CD4-positive, alpha-beta T cell treated with Interleukin-15 for 4 hours (primary cell): ENCODE measurements at regions not wholly inside any gene's neighbourhood (a gene's known extent, or its start where the extent isn't known, plus 50 kb on each side); places are given as distances from the start of the nearest gene placed in this dataset.

Experiments
- DNase-seq: peaks from one replicate; pipeline ENCODE4 v3.0.0-alpha.2; 2020; ENCODE audit warnings: low spot score

DNA sequence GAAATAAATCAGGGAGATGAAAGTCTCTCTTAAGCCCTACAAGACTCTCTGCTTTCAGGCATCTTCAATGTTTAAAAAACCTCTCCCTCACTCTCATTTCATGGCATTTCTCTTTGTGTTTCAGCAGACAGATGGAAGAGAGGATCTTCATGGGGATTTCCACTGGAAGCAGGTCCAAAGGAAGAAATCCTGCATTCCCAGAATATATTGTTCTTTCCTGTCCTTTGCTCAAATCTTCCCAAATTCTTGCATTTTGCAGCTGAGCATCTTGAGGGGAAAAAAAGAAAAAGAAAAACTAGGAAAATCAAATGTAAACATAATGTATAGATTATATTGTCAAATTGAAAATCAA lies 382.2 kb downstream of the ENC1 start:
- DNase-seq: no peak

DNA sequence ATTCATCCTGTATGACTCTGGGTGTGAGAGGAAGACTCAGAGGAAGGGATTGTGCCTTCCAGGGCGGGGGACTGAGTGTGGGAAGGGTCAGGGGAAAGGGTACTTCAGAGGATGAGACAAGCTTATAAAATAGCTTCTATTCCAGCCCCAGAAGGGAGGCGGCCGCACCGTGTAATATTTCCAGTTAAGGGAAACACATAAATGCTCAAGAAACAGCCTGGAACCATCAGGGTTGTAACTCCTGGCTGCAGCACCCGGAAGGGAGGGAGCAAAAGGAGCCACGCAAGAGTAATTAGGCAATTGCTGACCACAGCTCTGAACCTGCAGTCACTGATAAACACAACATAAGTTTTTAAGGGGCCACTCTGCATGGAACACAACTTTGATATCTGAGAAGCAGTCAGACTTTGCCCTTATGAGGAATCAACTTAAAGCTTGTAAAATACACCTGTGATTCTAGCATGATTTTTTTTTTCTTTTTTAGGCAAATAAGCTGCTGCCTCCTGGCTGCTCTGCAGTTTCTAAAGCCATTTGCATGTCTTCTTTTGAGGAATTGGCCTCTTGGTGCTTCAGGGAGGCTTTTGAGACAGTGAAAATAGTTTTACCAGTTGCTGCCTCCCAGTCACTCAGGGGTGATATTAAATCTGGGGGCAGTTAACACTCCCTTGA lies 382.7 kb downstream of the ENC1 start:
- DNase-seq: no peak

DNA sequence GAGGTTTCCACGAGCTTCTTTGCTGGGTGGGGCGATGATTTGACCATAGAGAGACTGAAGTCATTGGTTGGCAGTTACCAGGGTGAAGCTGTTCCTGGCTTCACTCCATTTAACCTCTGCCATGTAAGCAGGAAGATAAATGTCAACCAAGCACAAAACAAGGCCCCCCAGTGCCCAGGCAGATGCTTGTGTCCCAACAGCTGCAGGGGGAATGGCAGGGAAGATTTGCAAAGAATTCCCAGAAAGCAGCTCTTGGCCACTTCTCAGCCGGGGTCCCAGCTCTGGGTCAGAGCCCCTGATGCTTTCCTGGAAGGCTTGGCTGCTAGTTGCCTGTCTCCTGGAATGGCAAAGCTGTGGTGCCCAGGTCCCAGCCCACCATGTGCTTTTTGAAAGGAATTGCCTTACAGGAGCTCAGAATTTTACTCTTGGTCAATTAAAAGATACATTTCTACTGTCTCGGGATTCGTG lies 383.4 kb downstream of the ENC1 start:
- DNase-seq: no peak

DNA sequence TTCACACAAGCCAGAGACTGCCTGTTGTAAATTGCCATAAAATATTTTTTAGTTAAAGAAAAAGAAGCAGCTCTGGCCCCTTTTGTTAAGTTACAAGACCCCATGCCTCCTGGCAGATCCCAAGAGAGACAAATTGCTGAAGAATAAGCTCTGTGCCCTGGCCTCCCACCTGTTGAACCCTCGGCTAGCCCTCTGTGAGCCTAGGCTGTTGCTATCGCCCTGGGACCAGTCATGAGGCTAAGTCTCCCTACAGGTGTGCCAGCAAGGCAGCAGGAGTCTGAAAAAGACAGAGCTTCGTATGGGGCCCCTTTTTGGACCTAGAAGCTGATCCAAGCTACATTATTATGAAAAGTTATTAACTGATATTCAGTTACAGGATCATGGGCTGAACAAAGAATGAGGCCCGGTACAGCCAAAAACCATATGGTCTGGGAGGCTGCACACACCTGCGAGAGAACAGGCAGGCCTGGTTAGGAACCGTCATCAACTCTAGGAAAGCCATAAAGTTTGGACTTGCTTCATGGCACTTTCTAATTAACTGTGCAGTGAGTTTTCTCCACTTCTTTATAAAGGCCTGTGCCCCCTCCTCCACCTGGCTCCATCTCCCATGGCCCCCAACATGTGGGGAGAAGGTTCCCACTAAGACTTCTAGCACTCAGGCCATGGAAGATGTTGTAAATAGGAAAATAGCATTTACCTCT lies 384.7 kb downstream of the ENC1 start:
- DNase-seq: no peak

DNA sequence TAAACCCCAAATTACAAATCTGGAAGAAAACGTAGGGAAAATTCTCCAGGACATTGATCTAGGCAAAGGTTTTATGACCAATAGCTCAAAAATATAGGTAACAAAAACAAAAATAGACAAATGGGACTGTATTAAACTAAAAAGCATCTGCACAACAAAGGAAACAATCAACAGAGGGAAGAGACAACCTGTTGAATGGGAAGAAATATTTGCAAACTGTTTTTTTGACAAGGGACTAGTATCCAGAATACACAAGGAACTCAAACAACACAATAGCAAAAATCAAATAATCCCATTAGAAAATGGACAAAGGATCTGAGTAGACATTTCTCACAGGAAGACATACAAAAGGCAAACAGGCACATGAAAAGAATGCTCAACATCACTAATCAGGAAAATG lies 386.3 kb downstream of the ENC1 start:
- DNase-seq: no peak

DNA sequence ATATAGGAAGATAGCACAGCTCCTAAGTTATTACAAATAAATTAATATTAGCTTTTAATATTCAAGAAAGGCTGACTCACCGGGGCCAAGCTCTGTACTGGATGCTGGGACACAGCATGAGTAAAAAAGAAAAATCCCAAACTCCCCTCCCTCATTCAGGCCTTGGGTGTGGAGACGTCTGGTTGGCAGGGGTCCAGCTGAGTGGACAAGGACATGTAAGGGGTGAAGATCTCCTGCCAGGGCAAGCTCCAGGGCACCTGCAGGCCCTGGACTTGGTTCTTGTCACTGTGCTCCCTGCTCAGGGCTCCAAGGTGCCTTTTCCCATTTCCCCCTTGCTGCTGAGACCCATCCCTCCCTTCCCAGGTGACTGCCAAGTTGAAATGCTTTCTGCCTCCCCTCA lies 388.5 kb downstream of the ENC1 start:
- DNase-seq: no peak

DNA sequence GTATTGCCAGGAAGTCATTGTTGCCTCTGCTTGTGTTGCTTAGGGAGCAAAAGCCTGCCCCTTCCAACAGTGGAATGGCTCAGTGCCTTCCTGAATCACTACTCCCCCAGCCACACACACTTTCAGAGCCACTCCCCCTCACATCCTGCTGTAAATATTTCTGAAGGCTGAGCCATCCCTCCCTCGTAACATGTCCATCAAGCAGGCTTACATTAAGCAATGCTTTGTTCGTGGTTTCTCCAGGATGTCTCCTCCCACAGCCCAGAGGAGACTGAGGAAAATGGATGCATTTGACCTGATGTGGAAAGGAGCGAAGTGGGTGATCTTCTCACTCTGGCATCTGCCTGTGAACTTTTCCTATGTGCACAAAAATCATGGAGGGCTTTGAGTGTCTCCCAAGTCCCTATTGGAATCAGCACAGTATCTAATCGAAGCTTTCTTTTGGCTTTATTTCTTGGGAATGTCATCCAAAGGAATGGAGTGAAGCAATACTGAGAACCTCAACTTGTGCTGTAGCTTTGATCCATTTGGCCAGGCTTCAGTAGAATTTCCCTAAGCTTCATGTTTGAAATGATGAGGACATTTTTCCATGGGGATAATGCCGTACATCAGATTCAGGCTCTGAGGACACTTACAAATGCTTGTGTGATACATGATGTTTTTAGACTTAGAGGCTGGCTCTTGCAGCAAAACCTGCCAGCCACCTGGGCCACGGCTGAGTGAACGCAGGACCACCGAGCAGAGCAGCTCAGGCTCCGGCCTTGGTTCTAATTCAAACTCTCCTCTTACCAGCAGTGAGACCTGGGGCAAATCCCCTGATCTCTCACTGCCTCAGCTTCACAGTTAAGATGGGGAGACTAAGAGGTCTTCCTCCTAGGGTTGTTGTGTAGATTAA lies 389.1 kb downstream of the ENC1 start:
- DNase-seq: no peak

DNA sequence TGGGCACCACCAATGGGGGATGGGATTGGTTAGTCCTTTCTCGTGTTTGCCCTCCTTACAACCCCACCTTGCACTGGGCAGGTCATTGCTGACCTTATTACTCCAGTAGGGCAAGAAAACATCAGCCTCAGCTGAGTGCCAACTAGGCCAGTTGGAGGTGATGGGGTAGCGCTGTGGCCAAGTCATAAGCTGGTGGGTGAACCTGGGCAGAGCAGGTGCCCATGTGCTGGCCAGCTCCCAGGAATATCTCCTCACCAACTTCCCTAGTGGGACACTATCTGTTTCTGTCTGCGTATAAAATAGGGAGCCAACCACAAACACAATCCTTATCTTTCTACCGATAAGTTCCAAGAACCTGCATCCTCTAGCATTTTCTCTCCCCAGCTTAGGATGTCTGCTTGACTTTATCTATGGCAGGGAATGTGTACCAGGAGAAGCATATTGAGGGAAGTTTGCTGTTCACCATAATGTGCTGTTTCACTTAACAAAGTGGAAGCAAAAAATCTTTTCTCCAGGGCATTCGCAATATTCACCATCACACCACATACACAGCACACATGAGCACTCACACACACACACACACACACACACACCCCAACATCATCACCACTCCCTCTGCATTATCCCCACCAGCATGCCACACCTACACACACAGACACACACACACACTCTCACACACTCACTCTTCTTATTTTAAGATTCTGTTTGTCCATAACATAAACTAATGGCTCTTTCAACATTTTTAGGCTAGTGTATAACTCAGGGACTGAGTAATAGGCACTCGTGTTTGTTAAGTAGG lies 390.0 kb downstream of the ENC1 start:
- no peak for DNase-seq

DNA sequence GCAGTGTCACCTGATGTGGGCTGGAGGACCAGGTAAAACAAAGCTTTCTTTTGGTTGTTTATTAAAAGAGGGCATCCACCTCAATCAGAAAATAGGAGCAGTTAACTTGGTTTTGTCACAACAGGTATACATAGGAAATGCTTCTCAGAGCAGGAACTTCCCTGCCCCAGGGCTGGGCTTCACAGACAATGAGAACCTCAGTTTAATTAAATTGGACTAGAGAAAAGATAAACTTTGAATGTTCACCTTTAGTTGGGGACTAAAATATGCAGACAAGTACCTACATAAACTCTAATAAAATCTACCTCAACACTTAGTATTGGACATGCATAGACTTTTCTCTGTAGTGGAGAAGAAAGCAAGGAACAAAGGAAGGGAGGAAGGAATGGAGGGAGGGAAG lies 392.0 kb downstream of the ENC1 start:
- no peak for DNase-seq

DNA sequence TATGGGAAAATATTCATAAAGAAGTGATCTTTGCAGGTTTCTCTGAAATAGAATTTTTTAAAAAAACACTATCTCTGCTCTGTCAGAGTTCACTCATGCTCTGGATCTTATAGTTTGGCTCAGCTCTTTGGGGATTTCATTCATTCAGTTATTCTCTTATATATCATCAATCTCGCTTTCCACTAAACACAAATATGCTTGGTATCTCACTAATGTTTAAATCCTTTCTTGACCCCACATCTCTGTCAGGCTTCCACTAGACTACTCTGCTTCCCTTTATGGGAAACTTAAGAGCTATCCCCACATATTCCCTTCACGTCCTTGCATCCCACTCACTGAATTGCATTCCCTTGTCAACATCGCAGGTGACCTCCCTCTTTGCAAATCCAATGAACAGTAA lies 396.1 kb downstream of the ENC1 start:
- DNase-seq: no peak

DNA sequence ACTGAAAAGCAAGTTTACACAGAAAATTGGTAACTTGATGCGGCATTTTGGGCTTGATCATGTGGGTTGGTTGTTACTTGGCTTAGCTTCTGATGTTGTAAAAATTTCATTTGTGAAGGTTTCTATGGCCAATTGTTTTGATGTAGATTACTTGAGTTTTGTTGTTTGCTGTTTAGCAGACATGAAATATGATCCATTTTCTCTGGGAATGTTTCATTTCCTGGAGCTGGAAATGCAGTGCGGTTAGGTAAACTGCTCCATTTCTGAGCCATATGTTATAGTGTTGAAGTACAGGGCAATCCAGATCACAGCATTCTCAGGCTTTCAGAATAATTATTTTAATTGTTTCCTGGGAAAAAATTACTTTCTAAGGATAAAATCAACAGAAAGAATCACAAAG lies 396.9 kb downstream of the ENC1 start:
- no peak for DNase-seq

DNA sequence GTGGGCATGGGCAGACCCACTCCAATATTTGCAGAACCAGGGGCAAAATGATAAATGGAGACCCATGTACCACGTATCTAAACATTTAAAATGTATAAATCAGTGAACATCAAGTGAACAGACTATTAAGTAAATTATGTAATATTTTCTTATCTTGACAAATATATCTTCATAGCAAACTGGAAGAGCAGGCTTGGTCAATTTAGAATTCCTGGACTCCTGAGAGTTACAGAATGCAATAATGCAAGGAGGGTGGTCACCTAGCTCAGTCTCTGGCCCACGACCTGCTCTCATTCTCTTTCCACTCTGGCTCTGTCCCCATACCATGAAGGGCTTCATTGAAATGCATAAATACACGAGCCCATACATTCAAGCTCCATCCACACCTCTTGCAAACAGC lies 398.0 kb downstream of the ENC1 start:
- no peak for DNase-seq

DNA sequence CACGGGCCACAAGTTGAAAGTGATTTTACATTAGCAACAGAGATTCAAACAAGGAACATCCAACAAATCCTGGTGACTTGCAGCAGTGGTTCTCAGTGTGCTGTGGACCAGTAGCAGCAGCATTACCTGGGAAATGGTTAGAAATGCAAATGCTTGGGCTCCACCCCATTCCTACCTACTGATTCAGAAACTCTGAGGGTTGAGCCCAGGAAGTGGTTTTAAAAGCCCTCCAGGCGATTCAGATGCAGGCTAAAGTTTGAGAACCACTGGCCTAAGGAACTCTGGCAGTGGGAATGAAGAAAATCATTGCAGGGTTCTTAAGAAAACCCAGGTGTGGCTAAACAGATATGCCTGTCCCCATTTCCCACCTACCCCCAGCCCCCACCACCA lies 398.8 kb downstream of the ENC1 start:
- DNase-seq: no peak

DNA sequence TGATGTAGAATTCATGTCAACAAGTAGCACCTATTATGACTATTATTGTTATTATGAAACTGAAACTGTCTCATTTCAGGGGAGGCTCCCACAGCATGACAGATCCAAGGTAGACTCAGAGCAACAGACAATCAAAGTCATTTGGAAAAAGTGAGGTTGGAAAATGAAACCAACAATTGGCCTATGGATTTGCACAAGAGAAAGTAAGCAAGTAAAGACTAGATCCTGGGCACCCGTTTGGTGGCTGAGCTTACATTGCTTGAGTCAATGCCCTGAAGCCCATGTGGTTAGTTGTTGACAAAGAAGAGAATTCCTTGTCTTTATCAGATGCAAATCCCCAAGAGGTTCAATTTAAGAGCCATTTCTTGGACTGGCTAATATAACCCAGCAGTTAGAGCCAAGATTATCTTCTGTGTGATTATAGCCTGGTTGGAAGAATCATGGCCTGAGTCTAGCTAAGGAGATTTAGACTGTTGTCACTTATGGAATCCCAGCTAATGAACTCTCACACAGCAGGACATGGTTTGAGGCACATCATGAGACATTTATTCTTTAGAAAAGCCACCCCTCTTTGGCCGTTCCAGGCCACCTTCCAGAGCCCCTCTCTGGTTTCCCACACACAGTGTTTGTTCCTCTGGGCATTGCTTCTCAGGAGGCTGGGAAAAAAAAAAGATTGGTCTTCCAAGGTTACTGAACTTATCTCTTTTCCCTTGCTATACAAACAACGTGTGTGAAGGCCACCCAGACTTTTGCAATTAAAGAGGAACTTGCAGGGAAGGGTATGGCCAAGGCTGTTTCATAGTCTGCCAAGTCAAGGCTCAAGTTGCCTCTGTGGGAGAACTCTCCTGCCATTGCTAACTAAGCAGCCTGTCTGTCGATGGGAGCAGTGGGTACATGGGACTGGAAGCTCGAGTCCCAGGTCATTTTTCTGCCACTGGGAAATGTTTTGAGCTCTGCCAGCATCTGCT lies 399.5 kb downstream of the ENC1 start:
- DNase-seq: no peak

DNA sequence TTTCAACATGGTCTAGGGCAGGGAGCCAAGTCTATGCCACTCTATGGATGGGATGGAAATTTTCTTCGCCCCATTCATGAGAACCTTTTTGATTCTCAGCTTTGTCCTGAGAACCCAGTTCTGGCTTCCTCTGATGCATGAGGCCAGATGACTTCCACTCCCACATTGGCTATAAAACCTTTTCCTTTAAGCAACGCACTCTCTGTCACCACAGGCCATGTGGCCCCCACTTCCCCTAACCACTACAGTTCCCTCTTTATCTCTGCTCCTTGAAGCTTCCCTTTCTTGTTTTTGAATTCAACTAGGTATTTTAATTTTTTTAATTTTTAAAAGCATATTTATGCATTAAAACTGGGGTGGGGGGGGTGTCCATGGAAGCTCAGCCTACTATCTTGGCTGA lies 401.3 kb downstream of the ENC1 start:
- no peak for DNase-seq

DNA sequence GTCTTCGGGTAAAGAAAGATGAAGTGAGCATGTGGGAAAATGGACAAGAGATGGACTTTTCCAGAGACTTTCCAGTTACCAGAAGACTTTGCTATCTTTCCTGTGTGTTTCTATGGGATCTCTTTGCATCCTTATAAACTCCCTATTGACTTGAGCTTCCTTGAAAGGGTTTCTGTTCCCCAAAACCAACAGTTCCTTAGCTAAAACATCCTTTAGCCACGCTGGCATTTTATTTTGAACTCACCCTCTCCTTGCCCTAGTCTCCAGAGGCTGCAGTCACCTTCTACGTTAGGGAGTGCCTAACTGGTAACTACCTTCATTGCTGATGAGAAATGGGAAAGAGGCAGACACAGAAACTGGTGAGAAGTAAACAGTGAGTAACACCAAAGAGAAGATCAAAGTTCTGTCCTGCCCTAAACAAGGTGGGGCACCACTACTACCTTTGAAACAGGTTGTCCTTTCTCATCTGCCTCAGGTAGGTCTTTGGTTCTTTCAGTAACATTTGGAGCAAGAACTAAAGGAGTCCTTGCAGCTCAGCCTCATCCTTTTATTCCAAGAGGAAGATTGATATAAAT lies 402.9 kb downstream of the ENC1 start:
- no peak for DNase-seq

DNA sequence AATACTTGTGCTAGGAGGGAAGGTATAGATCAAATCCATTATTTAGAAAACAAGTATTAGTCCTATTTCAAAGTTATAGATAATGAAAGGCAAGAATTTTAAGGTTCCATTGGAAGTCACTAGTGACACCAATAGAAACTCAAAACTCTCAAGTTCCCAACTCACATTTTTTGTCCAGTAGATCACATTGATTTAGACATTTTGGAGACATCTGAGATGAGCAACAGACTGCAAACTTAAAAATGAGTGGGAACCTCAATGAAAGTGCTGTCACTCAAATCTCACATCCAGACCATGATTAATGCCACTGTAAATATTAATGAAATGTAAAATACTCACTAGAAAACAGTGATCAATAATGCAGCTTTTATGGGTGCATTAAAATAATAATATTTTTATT lies 405.0 kb downstream of the ENC1 start:
- no peak for DNase-seq

DNA sequence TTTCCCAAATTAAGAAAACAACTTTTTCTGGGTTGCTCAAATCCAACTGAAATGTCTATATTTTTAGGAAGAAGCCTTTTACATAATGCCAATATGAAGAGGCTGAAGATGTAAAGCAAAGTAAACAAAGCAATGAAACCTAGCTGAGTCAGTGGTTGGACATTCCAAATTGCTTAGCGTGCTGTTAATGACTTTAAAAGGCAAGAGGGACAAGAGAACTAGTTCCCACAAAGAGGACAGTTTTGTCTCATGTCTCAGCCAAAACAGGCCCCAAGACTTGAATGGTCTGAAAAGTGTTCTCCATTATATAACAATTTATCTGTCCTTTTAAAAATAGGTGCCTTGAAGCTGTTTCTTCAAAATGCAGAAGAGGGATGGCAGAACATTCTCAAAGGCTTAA lies 407.0 kb downstream of the ENC1 start:
- DNase-seq: no peak

DNA sequence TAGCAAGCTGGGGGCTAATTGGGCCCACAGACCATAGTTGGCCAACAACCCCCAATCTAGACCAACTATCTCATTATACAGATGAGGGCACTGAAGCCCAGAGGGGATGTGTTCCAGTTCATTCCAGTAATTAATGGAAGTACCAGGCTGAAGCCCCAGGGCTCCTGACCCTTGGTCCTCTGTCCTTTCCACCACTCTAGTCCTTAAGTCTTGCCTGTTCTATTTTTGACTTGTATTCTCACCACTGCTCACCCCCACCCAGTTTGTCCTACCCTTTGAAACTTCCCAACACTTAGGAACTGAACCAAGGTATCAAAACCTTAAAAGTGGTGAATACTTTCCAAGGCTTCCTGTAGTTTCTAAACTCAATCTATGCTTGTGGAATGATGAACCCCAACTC lies 407.4 kb downstream of the ENC1 start:
- no peak for DNase-seq

DNA sequence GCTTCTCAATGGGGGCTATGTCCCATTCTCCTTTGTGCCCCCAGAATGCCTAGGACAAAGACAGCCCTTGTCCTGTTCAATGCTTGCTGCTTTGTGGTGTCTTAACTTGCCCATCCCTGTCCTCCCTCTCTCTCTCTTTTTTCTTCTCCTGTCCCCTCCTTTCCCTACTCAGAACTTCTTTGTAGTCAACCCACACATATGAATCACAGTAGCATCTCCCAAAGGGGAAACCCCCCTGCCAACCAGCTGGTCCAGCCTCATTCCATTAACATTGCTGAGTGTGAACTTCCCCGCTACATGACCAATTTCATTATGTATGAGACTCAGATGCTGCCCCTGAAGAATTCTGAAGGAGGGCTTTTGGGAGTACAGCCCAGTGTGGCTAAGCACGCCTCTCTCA lies 408.3 kb downstream of the ENC1 start:
- DNase-seq: no peak

DNA sequence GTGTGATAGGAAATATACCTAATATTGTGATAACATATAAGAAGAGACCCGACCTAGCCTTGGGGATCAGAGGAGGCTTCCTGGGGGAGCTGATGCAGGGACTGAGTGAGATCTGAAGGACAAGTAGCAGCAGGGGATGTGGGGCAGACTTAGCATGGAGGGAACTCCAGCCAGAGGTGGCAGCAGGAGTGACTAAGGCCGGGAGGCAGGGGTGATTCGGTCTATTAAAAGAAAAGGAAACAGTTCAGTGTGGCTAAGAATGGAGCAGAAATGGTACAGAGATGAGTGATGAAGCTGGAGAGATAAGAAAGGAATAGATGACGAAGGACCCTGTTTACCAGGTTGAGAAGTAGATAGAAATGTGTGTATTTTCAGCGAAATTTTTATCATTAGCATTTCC lies 408.8 kb downstream of the ENC1 start:
- no peak for DNase-seq
